ENCODE measurements at regions not wholly inside any gene's neighbourhood (a gene's known extent, or its start where the extent isn't known, plus 50 kb on each side); places are given as distances from the start of the nearest gene placed in this dataset.

- TF ChIP-seq CTCF (IDR thresholded peaks at IDR 0.05), result no peak
- TF ChIP-seq POLR2A (IDR thresholded peaks at IDR 0.05), result no peak
These were observed 1102.3 kb downstream of the GRM8 start for GRCh38 chr7:126150278-126150958.
